GM19438 (cell line): ENCODE measurements at regions not wholly inside any gene's neighbourhood (a gene's known extent, or its start where the extent isn't known, plus 50 kb on each side); places are given as distances from the start of the nearest gene placed in this dataset.
"Not testable (repeated sequence)": the region's sequence is repeated elsewhere in the genome, so short reads cannot be mapped to it uniquely, and the experiment has no call there.

Experiments used
- ATAC-seq: cut with Tn5 transposase; IDR thresholded peaks from one replicate; pipeline ENCODE4 v1.9.1; 2021; ENCODE audit warnings: low read depth; ENCODE audit not compliant: unreplicated experiment

- ATAC-seq, result no peak
These were observed 464.9 kb upstream of the MIR17HG start for GRCh38 chr13:90882551-90882950.

DNA sequence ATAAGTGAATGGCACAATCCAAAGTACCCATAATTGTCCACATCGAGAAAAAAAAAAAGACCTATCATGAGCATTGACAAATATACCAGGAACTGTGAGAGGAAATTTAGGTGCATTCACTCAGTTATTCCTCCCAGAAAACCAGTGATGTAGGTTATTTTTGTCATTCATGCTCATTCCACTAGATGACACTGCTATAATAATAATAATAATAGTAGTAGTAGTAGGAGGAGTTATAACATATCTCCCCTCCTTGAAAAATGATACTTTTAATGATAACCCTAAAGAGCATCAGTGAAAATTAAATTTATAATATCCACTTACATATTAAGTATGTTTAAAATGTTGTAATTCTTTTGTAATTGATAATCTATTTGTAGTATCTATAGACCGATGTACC lies 463.9 kb upstream of the MIR17HG start:
- ATAC-seq, result no peak

DNA sequence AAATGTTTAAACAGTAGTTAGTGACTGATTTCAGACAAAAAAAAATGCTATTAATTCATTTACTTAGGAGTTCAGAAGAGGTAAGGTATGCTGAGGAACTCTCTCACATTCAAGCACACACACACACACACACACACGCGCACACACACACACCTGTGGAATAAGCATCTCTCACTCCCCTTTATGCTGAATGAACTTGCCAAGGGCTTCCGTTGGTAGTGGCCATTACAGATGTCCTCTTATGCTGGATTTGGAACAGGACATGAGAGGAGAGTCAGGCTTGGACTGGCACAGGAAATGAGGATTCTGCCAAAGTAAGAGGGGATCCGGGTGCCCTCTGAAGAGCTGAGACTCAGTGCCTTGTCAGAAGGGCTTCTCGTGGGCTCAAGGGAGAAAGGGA lies 463.4 kb upstream of the MIR17HG start:
- no peak for ATAC-seq

GRCh38 chr13:90889906-90890834 lies 457.3 kb upstream of the MIR17HG start:
- ATAC-seq, result no peak

GRCh38 chr13:90891329-90891728 lies 456.2 kb upstream of the MIR17HG start:
- ATAC-seq, result no peak

DNA sequence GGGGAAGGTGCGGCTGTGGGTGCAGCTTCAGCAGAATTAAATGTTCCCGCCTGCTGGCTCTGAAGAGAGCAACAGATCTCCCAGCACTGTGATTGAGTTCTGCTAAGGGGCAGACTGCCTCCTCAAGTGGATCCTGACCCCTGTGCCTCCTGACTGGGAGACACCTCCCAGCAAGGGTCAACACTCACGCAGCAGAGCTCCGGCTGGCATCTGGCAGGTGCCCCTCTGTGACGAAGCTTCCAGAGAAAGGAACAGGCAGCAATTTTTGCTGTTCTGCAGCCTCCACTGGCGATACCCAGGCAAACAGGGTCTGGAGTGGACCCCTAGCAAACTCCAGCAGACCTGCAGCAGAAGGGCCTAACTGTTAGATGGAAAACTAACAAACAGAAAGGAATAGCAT lies 454.3 kb upstream of the MIR17HG start:
- ATAC-seq, result not testable (repeated sequence)

- no peak for ATAC-seq
These were observed 451.5 kb upstream of the MIR17HG start for GRCh38 chr13:90896002-90896401.

- no peak for ATAC-seq
These were observed 448.7 kb upstream of the MIR17HG start for GRCh38 chr13:90898811-90899210.

DNA sequence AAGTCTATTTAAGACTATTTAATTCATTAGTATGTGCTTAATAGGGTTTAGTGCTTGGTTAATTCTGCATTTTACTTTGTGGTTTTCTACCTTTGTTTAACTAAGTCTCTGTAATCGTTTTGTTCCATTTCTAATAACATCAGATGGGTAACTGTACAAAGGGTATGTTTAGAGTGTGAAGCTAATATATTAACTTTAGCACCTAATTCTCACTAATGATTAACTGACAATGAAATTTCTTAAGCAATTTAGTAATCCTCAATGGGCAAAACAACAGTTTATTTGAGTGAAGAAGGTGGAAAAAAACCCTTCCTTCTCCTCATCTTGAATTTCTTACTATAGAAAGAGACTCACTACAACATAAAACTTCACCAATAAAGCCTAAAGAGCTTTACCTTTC lies 448.1 kb upstream of the MIR17HG start:
- ATAC-seq, result no peak

DNA sequence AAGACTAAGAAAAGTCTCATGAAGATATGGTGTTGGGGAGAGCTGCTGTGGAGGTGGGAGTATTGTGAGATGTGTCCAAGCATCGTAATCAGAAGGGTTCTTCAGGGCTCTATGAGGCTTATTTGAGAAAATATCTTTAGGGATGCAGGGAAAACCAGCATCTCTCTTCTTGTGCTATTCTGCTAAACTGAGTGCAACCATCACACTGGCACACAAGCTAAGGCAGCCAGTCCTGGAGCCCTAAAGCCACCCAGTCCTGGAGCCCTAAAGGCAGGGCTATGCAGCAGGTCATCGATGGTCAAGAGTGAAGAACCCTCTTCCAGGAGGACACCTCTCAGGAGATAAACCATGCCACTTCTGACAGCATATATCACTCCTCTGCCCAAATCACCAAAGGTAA lies 445.2 kb upstream of the MIR17HG start:
- no peak for ATAC-seq

- no peak for ATAC-seq
These were observed 440.9 kb upstream of the MIR17HG start for GRCh38 chr13:90906554-90906953.

- ATAC-seq, result no peak
These were observed 438.7 kb upstream of the MIR17HG start for GRCh38 chr13:90908792-90909191.

GRCh38 chr13:90910018-90910639 lies 437.4 kb upstream of the MIR17HG start:
- ATAC-seq, result no peak

DNA sequence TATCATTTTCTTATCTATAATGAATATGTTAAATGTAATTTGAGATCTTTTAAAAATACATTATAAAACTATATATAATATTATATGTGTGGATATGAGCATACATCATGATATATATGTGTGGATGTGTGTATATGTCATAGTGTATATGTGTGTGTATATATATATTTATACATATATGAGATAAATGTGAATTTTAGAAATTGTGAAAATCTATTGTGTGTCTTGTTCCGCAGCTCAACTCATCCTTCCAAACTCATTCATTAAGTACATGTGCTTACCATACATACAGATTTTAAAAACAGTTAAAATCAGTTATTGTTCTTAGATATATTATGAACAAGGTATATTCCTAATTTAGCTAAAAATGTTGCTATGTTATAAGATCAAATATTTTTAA lies 435.2 kb upstream of the MIR17HG start:
- no peak for ATAC-seq

GRCh38 chr13:90918536-90918935 lies 429.0 kb upstream of the MIR17HG start:
- no peak for ATAC-seq

- ATAC-seq, result no peak
These were observed 428.3 kb upstream of the MIR17HG start for GRCh38 chr13:90919153-90919552.

- ATAC-seq, result no peak
These were observed 421.0 kb upstream of the MIR17HG start for GRCh38 chr13:90926459-90926858.

GRCh38 chr13:90928109-90928508 lies 419.4 kb upstream of the MIR17HG start:
- ATAC-seq, result no peak

GRCh38 chr13:90933097-90933826 lies 414.2 kb upstream of the MIR17HG start:
- ATAC-seq, result no peak

DNA sequence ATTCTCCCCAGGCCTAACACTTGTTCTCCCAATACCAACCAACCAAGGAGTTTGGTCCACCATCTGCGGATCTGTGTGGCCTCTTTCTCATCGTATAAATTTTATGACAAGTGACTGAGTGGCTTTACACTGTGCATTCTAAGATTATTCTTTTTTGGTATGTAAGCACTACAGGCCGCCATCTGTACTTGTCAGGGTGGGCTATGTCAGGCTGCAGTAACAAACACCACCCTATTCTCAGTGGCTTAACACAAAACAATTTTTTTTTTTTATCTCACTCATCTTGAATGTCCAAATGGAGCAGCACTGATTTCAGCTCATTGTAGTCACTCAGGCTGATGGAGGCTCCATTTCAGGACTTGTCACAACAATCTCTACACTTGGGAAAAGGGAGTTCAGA lies 412.7 kb upstream of the MIR17HG start:
- no peak for ATAC-seq

DNA sequence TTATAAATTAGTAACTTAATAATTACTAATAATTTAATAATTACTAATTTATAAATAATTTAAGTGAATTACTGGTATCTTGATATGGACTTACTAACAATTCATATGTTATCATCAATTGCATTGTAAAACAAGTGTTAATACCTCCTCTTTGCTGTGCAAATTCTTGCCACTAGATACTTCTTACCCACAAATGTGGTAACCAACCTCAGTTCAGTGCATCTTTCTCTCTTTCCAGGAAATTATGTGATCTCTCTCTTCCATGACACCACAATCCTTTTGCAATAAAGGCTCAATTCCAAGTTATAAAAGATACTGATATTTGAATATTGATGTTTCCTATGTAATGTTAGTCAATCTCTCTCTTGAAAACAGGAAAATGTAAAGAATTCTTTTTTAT lies 408.6 kb upstream of the MIR17HG start:
- no peak for ATAC-seq
